GM18858 (cell line): ENCODE measurements at regions not wholly inside any gene's neighbourhood (a gene's known extent, or its start where the extent isn't known, plus 50 kb on each side); places are given as distances from the start of the nearest gene placed in this dataset.
"Not testable (repeated sequence)": the region's sequence is repeated elsewhere in the genome, so short reads cannot be mapped to it uniquely, and the experiment has no call there.

Experiments
- ATAC-seq: cut with Tn5 transposase; IDR thresholded peaks from one replicate; pipeline ENCODE4 v1.9.1; 2021; ENCODE audit not compliant: unreplicated experiment

DNA sequence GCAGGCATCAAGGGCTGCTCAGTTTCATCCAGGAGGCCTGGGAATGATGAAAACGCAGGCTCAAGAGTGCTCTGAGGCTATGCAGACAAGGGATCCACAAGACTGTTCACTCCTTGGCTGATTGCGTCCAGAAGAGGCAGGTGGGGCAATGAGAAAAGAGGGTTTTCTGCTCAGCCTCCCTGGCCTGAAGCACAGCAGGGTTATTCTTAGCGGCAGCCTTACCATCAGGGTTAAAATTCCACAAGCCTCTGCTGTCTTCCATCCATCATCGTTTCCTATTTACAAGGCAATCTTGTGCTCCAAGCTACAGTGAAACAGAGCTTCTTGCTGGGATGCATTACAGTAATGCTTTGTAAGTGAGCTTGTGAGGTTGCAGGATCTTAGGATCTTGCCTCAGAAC is 129.4 kb upstream of the SHH start:
- ATAC-seq: no peak

DNA sequence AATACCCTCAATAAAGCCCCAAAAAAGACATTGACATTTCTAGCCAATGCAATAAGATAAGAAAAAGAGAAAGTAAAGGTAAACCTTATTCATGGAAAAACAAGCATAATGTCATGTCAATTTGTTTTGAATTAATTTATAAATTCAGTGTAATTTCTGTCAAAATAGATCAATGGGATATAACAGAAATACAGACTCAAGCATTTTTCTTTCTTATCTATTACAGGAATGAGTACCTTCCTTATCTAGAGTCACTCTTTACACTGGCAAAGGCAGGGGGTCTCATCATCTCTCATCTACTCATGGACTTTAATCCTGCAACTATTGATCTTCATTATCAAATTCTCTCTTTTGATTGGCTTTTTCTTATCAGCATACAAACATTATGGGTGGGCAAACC is 127.1 kb upstream of the SHH start:
- ATAC-seq: no peak

DNA sequence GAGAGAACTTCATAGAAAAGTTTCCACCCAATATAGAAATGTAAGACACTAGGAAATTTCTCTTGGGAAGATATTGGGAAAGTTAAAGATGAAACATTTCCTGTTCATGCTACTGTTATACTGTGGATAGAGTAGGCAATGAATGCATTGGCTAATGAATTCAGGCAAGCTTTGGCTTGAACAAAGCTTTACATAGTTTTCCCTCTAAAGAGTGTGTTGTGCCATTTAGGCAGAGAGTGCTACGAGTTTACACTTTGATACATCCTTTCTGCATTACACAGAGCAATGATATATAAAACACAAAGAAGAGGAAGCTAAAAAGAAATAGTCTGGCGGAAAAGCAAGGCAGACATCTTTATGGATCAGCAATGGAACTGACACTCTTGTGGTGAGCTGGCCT is 125.9 kb upstream of the SHH start:
- ATAC-seq: no peak

DNA sequence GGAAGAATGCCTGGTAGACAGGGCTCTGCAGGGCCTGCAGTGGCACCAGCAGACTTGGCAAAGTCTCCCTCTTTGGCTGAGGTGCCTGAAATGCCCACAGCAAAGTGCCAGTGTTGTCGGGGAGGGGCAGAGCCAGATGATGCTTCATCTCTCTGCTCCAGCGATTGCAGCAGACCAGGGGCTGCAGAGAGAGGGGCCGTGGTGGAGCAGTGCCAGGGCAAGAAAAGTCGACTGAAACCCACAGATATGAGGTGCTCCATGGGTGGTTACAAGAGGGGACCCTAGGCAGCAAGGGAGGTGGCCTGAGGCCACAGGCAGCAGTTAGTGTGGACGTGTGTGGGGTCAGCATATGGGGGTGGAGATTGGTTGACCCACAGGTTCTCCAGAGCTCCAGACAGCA is 123.5 kb upstream of the SHH start:
- no peak for ATAC-seq

DNA sequence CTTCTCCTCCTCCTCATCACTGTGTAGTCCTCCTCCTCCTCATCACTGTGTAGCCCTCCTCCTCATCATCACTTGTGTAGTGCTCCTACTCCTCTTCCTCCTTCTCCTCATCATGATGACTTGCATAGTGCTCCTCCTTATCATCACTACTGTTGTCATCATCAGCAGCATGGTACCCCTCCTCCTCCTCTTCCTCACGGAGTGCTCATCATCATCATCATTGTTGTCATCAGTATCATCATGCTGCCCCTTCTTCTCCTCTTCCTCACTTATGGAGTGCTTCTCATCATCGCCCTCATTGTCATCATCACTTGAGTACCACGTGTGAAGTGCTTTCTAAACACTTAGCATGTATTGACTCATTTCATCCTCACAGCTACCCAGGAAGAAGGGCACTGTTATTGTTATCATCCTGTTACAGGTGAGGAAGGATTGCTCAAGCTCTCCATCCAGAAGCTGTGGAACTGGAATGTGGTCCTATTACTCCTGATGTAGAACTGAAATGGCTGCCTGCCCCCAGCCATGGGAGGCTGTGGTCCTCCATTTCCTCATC is 122.8 kb upstream of the SHH start:
- ATAC-seq: no peak

DNA sequence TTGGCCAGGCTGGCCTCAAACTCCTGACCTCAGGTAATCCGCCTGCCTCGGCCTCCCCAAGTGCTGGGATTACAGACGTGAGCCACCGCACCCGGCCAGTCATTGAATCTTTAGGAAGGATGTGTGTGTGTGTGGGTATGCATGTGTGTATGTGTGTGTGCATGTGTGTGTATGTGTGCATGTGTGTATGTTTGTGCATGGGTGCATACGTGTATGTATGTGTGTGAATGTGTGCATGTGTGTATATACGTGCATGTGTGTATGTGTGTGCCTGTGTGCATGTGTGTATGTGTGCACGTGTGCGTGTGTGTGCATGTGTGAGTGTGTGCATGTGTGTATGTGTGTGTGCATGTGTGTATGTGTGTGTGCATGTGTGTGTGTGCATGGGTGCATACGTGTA is 120.1 kb upstream of the SHH start:
- ATAC-seq: not testable (repeated sequence)

DNA sequence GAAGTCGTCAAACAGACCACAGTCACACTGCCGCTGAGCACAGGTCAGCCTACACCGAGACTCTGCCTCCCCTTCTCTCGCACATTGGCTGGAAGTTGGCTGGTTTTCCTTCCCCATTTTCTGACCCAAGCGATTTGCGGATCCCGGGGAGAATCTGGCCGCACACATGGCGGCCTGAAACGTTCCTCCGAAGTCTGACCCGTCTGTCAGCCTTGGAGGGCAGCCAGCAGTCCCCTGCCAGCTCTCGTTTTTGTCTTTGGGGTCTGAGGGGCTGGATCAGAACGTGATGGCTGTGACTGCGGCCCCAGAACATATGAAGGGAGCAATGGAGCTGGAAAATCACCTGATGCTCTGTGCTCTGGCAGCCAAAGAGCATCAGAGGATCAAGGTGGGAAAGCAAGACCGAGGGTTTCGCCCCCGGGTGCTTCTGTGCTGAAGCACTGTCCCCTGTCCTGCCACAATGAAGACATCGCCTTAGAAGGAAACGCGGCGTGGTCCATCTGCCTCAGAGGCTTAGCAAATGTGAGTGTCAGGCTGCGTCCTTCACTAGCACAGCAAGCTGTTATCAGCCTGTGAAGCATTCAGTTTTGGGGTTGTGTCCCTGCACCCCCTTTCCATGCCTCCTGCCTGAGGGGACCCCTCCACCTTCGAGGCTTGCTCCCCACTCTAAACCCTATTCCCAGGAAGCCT is 119.3 kb upstream of the SHH start:
- no peak for ATAC-seq

DNA sequence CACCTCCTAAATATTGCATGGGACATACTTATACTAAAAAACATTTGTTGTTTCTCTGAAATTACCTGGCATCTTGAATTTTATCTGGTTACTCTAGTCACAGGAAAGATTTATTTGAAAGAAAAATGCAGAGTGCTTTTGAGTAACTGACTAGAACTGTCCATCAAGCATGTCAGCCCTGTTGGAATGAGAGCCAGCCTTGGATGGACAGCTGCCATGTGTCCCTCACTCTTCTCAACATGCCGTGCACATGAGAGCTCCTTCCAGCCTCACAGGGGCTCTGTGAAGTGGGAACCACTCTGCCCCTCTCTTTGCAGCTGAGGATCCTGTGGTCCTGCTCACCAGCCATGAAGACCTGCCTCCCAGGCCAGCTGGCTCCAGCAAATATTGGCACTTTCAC is 118.3 kb upstream of the SHH start:
- no peak for ATAC-seq

DNA sequence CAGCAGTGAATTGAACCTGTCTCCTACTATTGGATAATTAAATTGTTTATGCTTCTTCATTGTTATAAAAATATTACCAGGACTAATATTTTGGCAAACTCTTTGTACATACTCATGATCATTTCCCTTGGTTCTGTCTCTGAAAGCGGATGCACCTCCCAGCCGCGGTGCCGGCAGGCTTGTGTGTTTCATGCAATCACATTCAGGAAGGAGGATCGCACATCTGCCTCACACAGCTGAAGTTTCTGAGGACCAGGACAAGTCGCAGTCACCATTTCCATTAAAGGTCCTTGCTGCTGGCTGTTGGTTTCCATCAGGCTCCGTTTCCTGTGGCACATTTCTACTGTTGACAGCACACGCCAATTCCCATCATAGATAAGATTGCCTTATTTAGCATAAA is 117.8 kb upstream of the SHH start:
- ATAC-seq: no peak

DNA sequence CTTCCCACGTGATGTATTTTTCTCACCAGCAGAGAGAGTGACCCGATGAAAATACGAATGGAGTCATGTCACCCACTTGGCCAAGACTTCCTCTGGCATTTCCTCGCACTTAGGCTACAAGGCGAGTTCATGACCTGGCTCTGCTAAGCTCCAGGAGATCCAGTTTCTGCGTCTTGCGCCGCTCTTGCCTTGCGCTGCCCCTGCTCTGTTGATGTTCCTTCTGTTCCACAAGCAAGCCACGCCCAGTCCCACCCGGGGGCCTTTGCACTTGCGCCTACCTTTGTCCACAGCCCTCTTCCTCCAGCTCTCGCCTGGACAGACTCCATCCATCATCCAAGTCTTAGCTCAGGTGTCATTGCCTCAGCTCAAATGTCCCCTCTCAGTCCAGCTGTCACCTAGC is 116.3 kb upstream of the SHH start:
- no peak for ATAC-seq

DNA sequence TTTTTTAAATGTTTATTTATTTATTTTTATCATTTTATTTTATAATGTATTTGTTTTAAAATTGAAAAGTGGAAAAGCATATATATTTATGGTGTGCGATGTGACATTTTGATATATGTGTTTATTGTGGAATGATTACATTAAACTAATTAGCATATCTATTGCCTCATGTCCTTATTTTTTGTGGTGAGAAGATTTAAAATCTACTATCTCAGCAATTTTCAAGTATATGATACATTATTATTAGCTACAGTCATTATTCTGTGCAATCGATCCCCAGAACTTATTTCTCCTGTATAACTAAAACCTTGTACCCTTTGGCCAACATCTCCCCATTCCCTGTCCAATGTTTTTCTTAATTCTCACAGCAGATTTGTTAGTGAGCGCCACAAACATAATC is 115.6 kb upstream of the SHH start:
- ATAC-seq: no peak

DNA sequence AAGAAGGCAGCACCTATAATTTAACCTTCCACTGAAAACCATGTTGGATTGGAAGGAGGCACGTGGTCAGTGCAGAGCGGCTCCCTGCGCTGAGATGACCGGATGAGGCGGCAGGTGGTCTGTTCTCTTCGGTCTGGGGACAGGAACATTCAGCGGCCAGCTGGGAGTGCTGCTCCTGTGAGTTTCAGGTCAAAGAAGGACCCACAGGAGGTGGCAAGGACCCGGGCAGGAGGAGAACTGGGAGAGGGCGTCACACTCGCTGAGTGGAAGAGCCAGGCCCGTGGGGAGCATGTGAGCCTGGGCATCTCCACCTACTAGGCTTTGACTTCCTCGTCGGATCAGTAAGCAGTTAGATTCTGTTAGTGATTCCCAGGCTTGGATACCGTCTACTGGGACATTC is 113.4 kb upstream of the SHH start:
- no peak for ATAC-seq

DNA sequence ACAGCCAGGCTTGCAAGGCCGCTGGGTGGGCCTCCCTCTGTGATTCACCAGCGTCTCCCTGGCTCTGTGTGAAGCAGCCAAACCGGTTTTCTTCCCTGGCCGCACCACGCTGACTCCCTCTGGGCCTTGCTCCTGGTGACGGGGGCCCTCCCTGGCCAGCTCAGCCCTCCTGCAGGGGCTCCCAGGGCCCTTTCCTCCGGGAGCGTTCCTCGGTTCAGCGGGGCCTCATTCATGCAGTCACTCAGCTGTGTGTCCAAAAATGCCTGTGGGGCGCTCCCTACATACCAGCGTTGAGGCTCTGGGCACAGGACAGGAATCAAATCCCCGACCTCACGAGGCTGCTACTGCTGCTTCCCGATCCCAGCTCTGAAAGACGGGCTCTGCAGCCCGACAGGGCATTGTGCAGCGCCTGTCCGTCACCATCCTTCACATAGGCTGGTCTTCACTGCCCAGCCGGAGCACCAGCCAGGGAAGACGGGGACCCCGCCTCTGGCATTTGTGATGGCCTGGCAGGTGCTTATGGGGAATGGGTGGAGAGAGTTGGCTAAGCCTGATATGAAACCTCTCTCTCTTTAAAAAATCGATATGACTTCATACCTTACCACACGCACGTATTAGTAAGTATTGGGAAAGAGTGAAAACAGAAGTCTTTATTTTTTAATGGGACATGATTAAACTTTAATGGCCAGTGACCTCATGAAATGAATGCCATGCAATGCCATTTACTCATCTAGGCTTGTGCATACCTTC is 110.0 kb upstream of the SHH start:
- ATAC-seq: no peak

DNA sequence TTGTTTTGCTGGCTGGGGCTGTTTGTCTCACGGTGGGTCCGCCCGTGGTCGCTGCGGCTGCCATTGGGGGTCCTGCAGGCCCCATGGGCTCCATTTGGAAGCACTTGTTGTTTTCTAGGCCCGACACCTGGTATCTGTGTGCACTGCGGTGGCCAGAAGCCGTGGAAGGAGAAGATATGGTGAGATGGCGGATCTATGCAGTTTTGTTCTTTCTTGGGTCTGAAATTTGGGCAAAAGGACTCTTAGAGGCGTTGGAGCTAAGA is 109.5 kb upstream of the SHH start:
- ATAC-seq: no peak

DNA sequence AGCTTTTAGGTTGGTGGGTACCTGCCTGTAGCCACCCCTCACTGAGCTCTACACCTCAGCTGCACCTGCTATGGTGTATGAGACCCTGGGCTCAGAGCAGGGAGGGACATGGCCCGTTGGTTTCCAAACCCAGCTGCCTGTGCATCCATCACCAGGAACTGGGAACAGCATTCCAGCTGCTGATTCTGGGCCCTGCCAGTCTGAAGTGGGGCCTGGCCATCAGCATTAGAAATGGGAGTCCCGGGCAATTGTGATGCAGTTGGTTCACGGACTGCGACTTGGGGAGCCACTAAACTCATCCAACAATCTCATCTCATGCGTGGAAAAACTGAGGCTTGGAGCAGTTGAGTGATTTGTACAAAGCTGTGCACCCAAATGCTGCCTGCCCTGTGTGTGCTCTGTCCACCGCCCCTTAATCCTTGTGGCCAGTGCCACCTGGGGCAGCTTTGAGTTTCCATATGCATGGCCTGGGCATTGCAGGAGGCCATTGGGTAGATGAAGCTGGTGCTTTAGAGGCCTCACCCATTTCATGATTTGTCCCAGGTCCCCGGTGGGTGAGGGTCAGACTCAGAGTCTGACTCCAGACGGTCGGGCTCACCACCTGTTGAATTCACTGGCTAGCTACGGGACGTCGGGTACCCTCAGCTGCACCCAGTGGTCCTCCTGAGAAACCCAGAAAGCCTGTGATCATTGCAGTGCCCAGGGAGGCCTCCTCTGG is 109.0 kb upstream of the SHH start:
- no peak for ATAC-seq

DNA sequence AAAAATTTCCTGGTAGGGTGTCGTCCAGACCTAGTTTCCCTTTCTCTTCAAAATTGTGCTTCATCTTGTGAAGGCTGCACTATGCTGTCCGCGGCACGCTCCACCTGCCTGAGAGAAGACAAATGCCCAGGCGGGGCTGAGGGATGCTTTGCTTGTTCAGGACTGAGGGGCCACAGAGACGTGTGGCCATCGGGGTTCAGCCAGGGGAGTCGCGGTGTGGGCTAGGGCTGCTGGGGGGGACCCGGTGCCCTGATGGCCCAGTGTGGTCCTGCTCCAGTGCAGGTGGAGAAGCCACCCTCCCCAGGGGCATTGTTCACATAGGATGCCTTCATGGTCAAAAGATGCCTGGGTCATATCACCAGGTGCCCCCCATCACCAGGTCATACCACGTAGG is 107.8 kb upstream of the SHH start:
- no peak for ATAC-seq

DNA sequence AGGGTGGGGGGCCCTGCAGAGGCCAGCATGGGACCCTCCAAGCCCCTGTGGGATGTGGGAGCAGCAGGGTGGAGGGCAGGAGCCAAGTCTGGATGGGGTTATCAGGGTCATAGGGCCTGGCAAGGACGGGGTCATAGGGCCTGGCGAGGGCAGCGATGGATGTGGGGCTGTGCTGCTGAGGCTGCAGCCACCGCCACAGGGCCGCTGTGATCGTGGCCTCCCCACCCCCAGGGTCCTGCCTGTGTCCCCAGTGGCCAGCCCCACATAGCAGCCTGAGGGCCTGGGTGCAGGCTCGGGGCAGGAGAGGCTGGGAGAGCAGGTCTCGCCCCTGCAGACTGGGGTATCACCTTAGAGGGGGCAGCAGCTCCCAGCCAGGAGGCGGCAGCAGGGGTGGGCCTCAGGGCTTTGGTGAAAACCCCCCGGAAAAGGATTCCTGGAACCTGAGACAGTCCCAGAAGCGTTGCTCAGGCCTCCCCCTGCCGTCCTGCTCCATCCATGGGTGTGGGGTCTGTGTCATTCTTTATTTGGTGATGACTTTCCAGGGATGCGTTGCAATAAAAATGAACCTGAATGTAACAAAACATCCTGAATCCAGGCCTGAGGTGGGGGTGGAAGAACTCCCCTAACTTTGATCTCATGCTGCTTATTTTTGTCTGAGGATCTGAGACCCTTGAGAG is 107.3 kb upstream of the SHH start:
- no peak for ATAC-seq

DNA sequence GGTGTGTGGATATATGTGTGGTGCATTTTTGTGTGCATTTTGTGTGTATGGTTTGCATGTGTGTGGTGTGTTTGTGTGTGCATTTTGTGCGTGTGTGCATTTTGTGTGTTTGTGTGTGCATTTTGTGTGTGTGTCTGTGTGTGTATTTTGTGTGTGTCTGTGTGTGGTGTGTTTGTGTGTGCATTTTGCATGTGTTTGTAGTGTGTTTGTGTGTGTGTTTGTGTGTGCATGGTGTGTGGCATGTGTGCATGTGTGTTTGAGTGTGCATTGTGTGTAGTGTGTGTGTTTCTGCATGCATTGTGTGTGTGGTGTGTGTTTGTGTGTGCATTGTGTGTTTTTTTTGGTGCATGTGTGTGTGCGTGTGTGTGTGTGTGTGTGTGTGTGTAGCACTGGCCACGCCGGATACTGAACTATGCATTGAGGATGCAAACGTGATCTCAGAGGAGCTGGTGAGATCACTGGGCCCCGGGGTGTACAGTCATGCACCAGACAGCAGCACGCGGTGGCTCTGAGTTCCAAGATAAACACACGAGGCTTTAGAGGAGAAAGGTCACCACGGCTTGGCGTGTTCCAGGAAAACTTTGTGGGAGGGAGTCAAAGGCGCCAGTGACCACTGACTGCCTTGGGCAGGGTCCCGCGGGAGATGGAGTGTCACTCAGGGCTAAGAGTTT is 106.6 kb upstream of the SHH start:
- ATAC-seq: no peak

DNA sequence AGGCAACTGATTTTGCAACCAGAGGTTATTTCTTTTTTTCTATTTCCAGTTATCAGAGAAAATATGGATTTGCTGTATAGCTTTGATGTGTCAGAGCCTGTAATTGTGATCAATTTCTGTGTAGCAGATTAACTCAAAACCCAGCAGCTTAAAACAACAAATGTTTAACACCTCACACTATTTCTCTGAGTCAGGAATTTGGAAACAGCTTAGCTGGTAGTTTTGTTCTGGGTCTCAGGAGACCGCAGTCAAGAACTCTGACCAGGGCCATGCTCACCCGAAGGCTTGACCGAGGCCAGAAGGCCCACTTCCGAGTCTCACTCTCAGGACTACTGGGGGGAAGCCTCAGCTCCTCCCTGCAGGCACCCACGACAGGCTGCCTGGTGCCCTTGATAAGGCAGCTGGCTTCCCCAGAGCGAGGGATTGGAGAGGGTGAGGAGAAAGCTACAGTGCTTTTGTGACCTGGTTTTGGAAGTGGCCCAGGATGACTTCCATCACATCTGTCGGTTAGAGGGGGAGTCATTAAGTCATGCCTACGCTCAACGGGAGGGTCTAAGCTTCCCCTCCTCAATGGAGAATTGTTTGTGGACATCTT is 105.7 kb upstream of the SHH start:
- no peak for ATAC-seq

DNA sequence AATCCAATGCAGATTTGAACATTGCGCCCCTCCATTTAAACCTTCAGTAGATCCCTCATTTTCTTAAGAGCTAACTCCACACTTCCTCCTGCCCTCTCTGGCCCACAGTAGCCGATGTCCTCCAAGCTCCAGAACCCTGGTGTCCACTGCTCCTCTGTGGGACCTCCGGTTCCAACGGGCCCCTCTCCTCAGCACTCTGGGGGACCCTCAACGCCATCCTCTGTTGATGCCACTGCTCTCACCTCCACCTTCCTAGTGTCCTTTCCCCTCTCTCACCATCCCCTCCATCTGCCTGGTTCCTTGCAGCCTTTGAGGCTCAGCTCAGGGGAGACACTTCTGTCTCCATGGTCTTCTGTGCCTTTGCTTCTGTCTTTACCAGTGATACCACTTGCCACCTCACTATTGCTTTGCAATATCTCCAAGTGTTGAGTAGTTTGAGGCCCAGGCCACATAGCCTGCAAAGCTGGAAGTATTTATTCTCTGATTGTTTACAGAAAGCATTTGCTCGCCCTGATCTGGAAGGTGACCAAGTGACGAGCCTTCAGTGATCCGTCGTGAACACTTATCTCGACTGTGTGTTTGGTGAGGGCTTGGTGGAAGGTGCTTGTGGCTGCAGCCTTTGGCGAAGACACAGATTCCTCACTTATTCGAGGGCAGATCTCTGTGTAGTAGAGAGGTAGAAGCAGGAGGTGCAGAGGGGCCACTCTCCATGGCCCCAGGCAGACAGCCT is 104.8 kb upstream of the SHH start:
- ATAC-seq: no peak
